MM.1S (cell line): ENCODE measurements at regions not wholly inside any gene's neighbourhood (a gene's known extent, or its start where the extent isn't known, plus 50 kb on each side); places are given as distances from the start of the nearest gene placed in this dataset.

ENCODE experiments used
- DNase-seq: peaks from one replicate; pipeline ENCODE4 v3.0.0-alpha.2; 2015
- H2AFZ ChIP-seq: fragments of 300-600 bp; sonication (generic); 2 replicates; pipeline ENCODE4 v1.6.0; 2016; ENCODE audit warnings: antibody characterized with exemption, low read length
- H3F3A ChIP-seq: fragments of 300-600 bp; sonication (generic); 2 replicates; pipeline ENCODE4 v1.6.1; 2016; ENCODE audit warnings: mild to moderate bottlenecking, antibody characterized with exemption, low read length, moderate library complexity, mixed read lengths; ENCODE audit not compliant: insufficient read depth
- H3K27ac ChIP-seq: fragments of 300-600 bp; sonication (generic); 2 replicates; pipeline ENCODE4 v1.5.1; 2016; ENCODE audit warnings: mild to moderate bottlenecking, low read length
- H3K27me3 ChIP-seq: fragments of 300-600 bp; sonication (generic); replicated peaks from 2 replicates; pipeline ENCODE4 v1.6.0; 2016; ENCODE audit warnings: low read length; ENCODE audit not compliant: insufficient read depth
- H3K36me3 ChIP-seq: fragments of 300-600 bp; sonication (generic); replicated peaks from 2 replicates; pipeline ENCODE4 v1.6.1; 2016; ENCODE audit warnings: mild to moderate bottlenecking, low read length, mixed read lengths; ENCODE audit not compliant: insufficient read depth
- H3K4me1 ChIP-seq: fragments of 300-600 bp; sonication (generic); 2 replicates; pipeline ENCODE4 v1.6.1; 2016; ENCODE audit warnings: low read length, mixed read lengths
- H3K4me2 ChIP-seq: fragments of 300-600 bp; sonication (generic); 2 replicates; pipeline ENCODE4 v1.6.0; 2016; ENCODE audit warnings: low read depth, low read length
- H3K4me3 ChIP-seq: fragments of 300-600 bp; sonication (generic); 2 replicates; pipeline ENCODE4 v1.5.1; 2016; ENCODE audit warnings: low read length, mixed read lengths
- H3K79me2 ChIP-seq: fragments of 300-600 bp; sonication (generic); 2 replicates; pipeline ENCODE4 v1.6.1; 2016; ENCODE audit warnings: mixed run types, low read length, mixed read lengths
- H3K9ac ChIP-seq: fragments of 300-600 bp; sonication (generic); 2 replicates; pipeline ENCODE4 v1.6.1; 2016; ENCODE audit warnings: low read length, mixed read lengths
- H3K9me2 ChIP-seq: fragments of 300-600 bp; sonication (generic); replicated peaks from 2 replicates; pipeline ENCODE4 v1.6.1; 2016; ENCODE audit warnings: mild to moderate bottlenecking, low read length, mixed read lengths; ENCODE audit not compliant: insufficient read depth
- H3K9me3 ChIP-seq: fragments of 300-600 bp; sonication (generic); replicated peaks from 2 replicates; pipeline ENCODE4 v1.6.1; 2016; ENCODE audit warnings: mild to moderate bottlenecking, low read length, mixed read lengths; ENCODE audit not compliant: insufficient read depth
- H4K20me1 ChIP-seq: fragments of 300-600 bp; sonication (generic); 2 replicates; pipeline ENCODE4 v1.6.1; 2016; ENCODE audit warnings: mild to moderate bottlenecking, low read length, moderate library complexity, mixed read lengths; ENCODE audit not compliant: insufficient read depth
- CTCF ChIP-seq: fragments of 300-600 bp; sonication (generic); IDR thresholded peaks from 2 replicates; pipeline ENCODE4 v1.5.1; 2016; ENCODE audit warnings: antibody characterized with exemption, low read length, mixed read lengths
- EZH2 ChIP-seq: fragments of 300-600 bp; sonication (generic); optimal IDR thresholded peaks from 2 replicates; pipeline ENCODE3; 2017; ENCODE audit warnings: low read depth, mild to moderate bottlenecking, antibody characterized with exemption, low read length, mixed read lengths
- EZH2phosphoT487 ChIP-seq: fragments of 300-600 bp; sonication (generic); IDR thresholded peaks from 2 replicates; pipeline ENCODE4 v1.6.1; 2018; ENCODE audit warnings: antibody characterized with exemption, low read length

- TF ChIP-seq EZH2phosphoT487: no peak
- no peak for TF ChIP-seq EZH2
- no peak for TF ChIP-seq CTCF
- Histone ChIP-seq H3K4me3 (no peak overlapping the region), H3K27me3 (no peaks in the 10 kb centered on the region), H3F3A (no peaks in the 10 kb centered on the region), H3K9ac (no peak overlapping the region), H3K9me3 (no peaks in the 10 kb centered on the region), H3K36me3 (no peaks in the 10 kb centered on the region), H3K27ac (no peak overlapping the region), H3K79me2 (no peaks in the 10 kb centered on the region), H2AFZ (no peak overlapping the region), H3K9me2 (no peaks in the 10 kb centered on the region), H3K4me2 (no peak overlapping the region), H3K4me1 (no peaks in the 10 kb centered on the region), H4K20me1 (no peaks in the 10 kb centered on the region)
- no peak for DNase-seq
Measured at GRCh38 chr4:117941611-117942010, 92.7 kb upstream of the NDST3 start.

- TF ChIP-seq CTCF: no peak
Measured at GRCh38 chr4:117949621-117950020, 84.7 kb upstream of the NDST3 start.

GRCh38 chr4:117957571-117957970, 76.7 kb upstream of the NDST3 start:
- Histone ChIP-seq H3K9me3 (no peaks in the 10 kb centered on the region), H3K9ac (no peak overlapping the region), H3F3A (no peaks in the 10 kb centered on the region), H3K4me3 (no peak overlapping the region), H3K36me3 (no peaks in the 10 kb centered on the region), H3K27me3 (no peaks in the 10 kb centered on the region), H3K4me2 (no peak overlapping the region), H3K9me2 (no peaks in the 10 kb centered on the region), H4K20me1 (no peaks in the 10 kb centered on the region), H3K79me2 (no peaks in the 10 kb centered on the region), H3K4me1 (no peaks in the 10 kb centered on the region), H2AFZ (no peak overlapping the region), H3K27ac (no peak overlapping the region)
- TF ChIP-seq CTCF (no peak), EZH2phosphoT487 (no peak), EZH2 (no peak)
- DNase-seq: no peak

More at GRCh38 chr4:117949621-117950020, 84.7 kb upstream of the NDST3 start:
- no peak for DNase-seq
- Histone ChIP-seq H3K4me3 (no peak overlapping the region), H3K27me3 (no peaks in the 10 kb centered on the region), H4K20me1 (no peaks in the 10 kb centered on the region), H3K9ac (no peak overlapping the region), H3F3A (no peaks in the 10 kb centered on the region), H3K27ac (no peak overlapping the region), H3K36me3 (no peaks in the 10 kb centered on the region), H3K9me3 (no peaks in the 10 kb centered on the region), H3K9me2 (no peaks in the 10 kb centered on the region), H3K79me2 (no peaks in the 10 kb centered on the region), H2AFZ (no peak overlapping the region), H3K4me1 (no peaks in the 10 kb centered on the region), H3K4me2 (no peak overlapping the region)

- Histone ChIP-seq H3K9ac (no peak overlapping the region), H3K36me3 (no peaks in the 10 kb centered on the region), H3K9me3 (no peaks in the 10 kb centered on the region), H3K9me2 (no peaks in the 10 kb centered on the region), H3K4me2 (no peak overlapping the region), H3K4me3 (no peak overlapping the region), H3K4me1 (no peaks in the 10 kb centered on the region), H3K27ac (no peak overlapping the region), H3K27me3 (no peaks in the 10 kb centered on the region), H3K79me2 (no peaks in the 10 kb centered on the region), H2AFZ (no peak overlapping the region), H4K20me1 (no peaks in the 10 kb centered on the region), H3F3A (no peaks in the 10 kb centered on the region)
- no peak for DNase-seq
- TF ChIP-seq EZH2phosphoT487: no peak
- TF ChIP-seq CTCF: no peak
- no peak for TF ChIP-seq EZH2
Measured at GRCh38 chr4:117965622-117966021, 68.7 kb upstream of the NDST3 start.
